Transverse colon (tissue), 4 donors: ENCODE measurements at regions not wholly inside any gene's neighbourhood (a gene's known extent, or its start where the extent isn't known, plus 50 kb on each side); places are given as distances from the start of the nearest gene placed in this dataset.

Experiments used
- DNase-seq: peaks from one replicate; pipeline ENCODE4 v3.0.0-alpha.2; 2019
- H3K27ac ChIP-seq, 4 donors: fragments of 200-600 bp; sonication (generic); 2 replicates each; pipeline ENCODE4 v1.5.1; 2016 to 2018; ENCODE audit warnings: inconsistent platforms in 4 of 4
- H3K27me3 ChIP-seq: fragments of 200-600 bp; sonication (generic); 2 replicates; pipeline ENCODE4 v1.5.1; 2017; ENCODE audit warnings: inconsistent platforms
- H3K36me3 ChIP-seq, 4 donors: fragments of 200-600 bp; sonication (generic); 2 replicates each; pipeline ENCODE4 v1.5.1; 2017 to 2019; ENCODE audit warnings: inconsistent platforms in 4 of 4
- H3K4me1 ChIP-seq, 4 donors: fragments of 200-600 bp; sonication (generic); 2 replicates each; pipeline ENCODE4 v1.5.1; 2017 to 2020; ENCODE audit warnings: inconsistent platforms in 4 of 4
- H3K4me3 ChIP-seq, 4 donors: fragments of 200-600 bp; sonication (generic); 1 replicate in 1 of 4; 2 replicates in 3 of 4; pipeline versions ENCODE4 v1.5.1 to v1.6.1; 2017 to 2019; ENCODE audit warnings: inconsistent platforms in 4 of 4
- H3K9me3 ChIP-seq, 2 donors: fragments of 200-600 bp; sonication (generic); 2 replicates each; pipeline ENCODE4 v1.5.1; 2017 to 2019; ENCODE audit warnings: inconsistent platforms in 2 of 2
- EP300 ChIP-seq: sonication (generic); formaldehyde crosslinking; IDR thresholded peaks from one replicate; pipeline ENCODE4 v1.6.1; 2017; ENCODE audit warnings: antibody characterized with exemption, low read depth
- POLR2A ChIP-seq: fragments of 450-650 bp; IDR thresholded peaks from one replicate; pipeline ENCODE4 v1.6.1; 2016; ENCODE audit warnings: antibody characterized with exemption, mild to moderate bottlenecking, moderate library complexity
- POLR2AphosphoS5 ChIP-seq, 3 donors: sonication (generic); formaldehyde crosslinking; IDR thresholded peaks; one replicate each; pipeline ENCODE4 v1.6.1; 2016; ENCODE audit warnings: antibody characterized with exemption in 3 of 3
- WGBS, 2 donors: methylation state at CpG; one replicate each; pipeline ENCODE4 v1.1.5; 2018; ENCODE audit warnings: low coverage in 1 of 2; 5-methylcytosine and 5-hydroxymethylcytosine counted together
- in situ Hi-C, 4 donors: fragments of 200-750 bp; cut with MboI; loops; one replicate each; pipeline versions ENCODE4 v1.15.0 to v1.15.1; 2017; ENCODE audit warnings: low sequenced_read_pairs in 3 of 4, low pct_ligation_motif_present in 1 of 4, low pct_unique_long_range_greater_than_20kb in 1 of 4
- intact Hi-C: fragments of 100-400 bp; cut with DNase I; formaldehyde crosslinking; loops from one replicate; pipeline ENCODE4 v1.15.1; 2023; ENCODE audit warnings: low total_unique reads
- TF ChIP-seq, protein P1 (sequence below), 5 experiments: fragments of 200-600 bp in 3 of 5; fragments of 450-650 bp in 2 of 5; sonication (generic) in 3 of 5; IDR thresholded peaks; 1 replicate in 2 of 5; 2 replicates in 3 of 5; pipeline ENCODE4 v1.5.1; 2016 to 2017; ENCODE audit warnings: antibody characterized with exemption in 5 of 5, inconsistent platforms in 3 of 5, mild to moderate bottlenecking in 2 of 5, moderate library complexity in 1 of 5

DNA sequence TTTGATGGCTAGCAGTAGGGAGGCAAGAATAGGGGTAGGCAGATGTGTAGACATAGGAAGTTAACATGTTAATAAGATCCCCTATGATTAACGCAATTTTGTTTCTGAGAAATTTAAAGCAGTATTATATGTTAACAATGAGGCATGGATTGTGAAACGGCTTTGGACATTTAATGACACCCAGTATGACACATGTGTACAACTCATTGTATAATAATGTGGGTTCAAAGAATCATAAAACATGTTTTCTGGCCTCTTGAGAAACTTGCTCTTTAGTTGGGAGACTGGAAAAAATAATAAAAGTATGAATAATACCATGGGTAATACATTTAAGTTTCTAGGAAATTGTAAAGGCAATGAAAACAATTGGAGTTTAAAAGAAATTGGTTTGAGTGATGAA lies 332.1 kb upstream of the CDH20 start:
- Histone ChIP-seq H3K4me1 (no peaks in the 10 kb centered on the region), H3K4me3 (no peak overlapping the region), H3K36me3 (no peaks in the 10 kb centered on the region), H3K27me3 (no peaks in the 10 kb centered on the region), H3K9me3 (no peaks in the 10 kb centered on the region), H3K27ac (no peak overlapping the region)
- DNase-seq: no peak
- intact Hi-C loops (no loop called here), in situ Hi-C loops (no loop called here)
- TF ChIP-seq, protein P1, sequence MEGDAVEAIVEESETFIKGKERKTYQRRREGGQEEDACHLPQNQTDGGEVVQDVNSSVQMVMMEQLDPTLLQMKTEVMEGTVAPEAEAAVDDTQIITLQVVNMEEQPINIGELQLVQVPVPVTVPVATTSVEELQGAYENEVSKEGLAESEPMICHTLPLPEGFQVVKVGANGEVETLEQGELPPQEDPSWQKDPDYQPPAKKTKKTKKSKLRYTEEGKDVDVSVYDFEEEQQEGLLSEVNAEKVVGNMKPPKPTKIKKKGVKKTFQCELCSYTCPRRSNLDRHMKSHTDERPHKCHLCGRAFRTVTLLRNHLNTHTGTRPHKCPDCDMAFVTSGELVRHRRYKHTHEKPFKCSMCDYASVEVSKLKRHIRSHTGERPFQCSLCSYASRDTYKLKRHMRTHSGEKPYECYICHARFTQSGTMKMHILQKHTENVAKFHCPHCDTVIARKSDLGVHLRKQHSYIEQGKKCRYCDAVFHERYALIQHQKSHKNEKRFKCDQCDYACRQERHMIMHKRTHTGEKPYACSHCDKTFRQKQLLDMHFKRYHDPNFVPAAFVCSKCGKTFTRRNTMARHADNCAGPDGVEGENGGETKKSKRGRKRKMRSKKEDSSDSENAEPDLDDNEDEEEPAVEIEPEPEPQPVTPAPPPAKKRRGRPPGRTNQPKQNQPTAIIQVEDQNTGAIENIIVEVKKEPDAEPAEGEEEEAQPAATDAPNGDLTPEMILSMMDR (IDR thresholded peaks at IDR 0.05): no peak
- no peak for TF ChIP-seq POLR2A
- no peak for TF ChIP-seq EP300
- TF ChIP-seq POLR2AphosphoS5 (IDR thresholded peaks at IDR 0.05): no peak
- 69 to 74% methylated on average over 2 of the region's 2 CpGs for WGBS, 2 donors

DNA sequence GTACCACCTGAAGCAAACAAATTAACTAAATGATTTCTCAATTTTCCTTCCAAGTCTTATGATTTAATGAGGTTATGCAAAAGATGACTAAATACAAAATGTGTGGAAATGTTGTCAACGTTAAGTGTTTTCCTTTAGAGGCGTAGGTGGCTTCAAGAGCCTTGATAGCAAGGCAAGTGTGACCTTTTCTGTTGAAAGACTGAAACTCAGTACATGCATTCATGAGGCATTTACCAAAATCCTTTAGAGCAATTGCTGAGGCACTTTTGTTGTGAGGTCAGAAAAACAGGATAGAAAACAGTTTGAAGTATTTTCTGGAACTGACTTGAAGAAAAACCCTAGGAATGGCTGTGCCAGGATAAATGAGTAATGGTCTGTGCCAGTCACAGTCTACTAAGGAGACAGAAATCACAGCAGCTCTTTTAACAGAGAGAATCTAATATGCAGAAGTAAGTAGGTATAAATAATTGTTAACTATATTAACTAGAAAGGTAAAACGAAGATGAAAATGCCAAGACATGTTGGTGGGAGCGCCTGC lies 326.5 kb upstream of the CDH20 start:
- Histone ChIP-seq H3K27ac (no peak overlapping the region), H3K4me1 (no peaks in the 10 kb centered on the region), H3K36me3 (no peaks in the 10 kb centered on the region), H3K9me3 (no peaks in the 10 kb centered on the region), H3K4me3 (no peak overlapping the region), H3K27me3 (no peaks in the 10 kb centered on the region)
- in situ Hi-C loops: no loop called here
- DNase-seq: no peak
- 40 to 77% methylated on average over 1 to 4 of the region's 4 CpGs for WGBS, 2 donors
- intact Hi-C loops: no loop called here
- TF ChIP-seq POLR2AphosphoS5 (IDR thresholded peaks at IDR 0.05): no peak
- TF ChIP-seq POLR2A: no peak
- no peak for TF ChIP-seq EP300
- TF ChIP-seq, protein P1 (IDR thresholded peaks at IDR 0.05): no peak

DNA sequence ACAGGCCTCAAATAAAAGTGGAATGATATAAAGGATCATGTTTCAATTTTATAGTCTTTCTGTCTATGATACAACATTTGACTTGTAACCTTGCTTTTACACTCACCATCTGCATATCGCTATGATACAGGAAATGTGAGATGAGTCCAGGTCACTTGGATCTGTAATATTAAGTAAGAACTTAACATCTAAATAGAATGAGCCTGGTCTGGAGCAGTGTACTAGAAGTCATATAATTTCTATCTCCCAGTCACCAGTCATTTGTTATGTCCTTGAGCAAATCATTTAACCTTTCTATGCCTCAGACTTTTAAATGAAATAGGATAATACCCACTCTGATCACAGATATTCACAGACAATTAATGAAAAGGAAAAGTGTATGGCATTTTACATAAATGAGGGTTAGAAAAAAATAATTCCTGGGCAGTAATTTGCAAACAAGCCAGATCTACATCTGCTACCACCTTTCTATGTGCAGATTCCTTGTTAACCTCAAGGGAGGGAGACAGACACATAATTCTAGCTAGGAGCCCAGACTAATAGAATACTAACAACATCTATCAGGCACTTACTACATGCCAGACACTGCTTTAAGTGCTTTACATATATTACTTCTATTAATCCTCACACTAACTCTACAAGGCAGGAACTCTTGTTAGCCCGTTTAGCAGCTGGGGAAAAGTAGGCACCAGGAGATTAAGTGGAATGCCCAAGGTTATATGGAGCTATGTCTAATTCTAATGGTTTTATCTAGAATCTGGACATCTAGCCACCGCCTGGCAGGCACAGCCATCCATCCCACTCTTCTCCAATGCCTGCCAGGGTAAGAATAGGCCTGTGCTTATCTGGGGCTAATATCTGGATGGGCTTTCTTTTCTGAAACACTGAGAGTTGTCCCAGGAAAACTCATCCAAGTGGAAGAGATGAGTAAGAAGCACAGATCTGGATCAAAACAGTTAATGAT lies 313.6 kb upstream of the CDH20 start:
- Histone ChIP-seq H3K4me3 (no peak overlapping the region), H3K9me3 (no peaks in the 10 kb centered on the region), H3K27me3 (no peaks in the 10 kb centered on the region), H3K36me3 (no peaks in the 10 kb centered on the region), H3K27ac (no peak overlapping the region), H3K4me1 (no peaks in the 10 kb centered on the region)
- in situ Hi-C loops (no loop called here), intact Hi-C loops (no loop called here)
- no peak for DNase-seq
- 54 to 65% methylated on average over 2 to 3 of the region's 3 CpGs for WGBS, 2 donors
- TF ChIP-seq, protein P1 (IDR thresholded peaks at IDR 0.05): no peak
- TF ChIP-seq POLR2AphosphoS5 (IDR thresholded peaks at IDR 0.05): no peak

DNA sequence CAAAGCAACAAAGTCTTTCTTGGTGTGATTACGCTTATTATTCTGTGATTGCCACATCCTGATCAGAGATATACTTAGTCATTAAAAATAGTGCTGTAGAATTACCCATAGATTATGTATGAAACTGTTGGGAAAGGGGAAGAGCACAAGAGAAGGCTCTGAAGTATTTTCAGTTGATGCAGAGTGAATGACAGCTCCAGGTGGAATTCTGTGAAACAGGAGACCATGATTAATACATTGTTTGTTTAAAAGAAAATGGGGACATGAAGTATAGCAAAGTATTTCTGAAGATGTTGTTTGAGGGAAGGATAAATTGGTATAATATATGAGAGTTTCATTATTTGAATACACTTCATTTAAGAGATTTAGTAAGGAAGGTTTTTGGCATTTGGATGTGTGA lies 307.6 kb upstream of the CDH20 start:
- no peaks in the 10 kb centered on the region for H3K4me1 ChIP-seq
- WGBS, 2 donors: 79 to 100% methylated on average over 1 of the region's 1 CpG
- intact Hi-C loops: no loop called here
- TF ChIP-seq, protein P1 (IDR thresholded peaks at IDR 0.05): no peak
- TF ChIP-seq POLR2AphosphoS5 (IDR thresholded peaks at IDR 0.05): no peak
- TF ChIP-seq POLR2A: no peak
- no peak for TF ChIP-seq EP300
- no peak for DNase-seq
- H3K27ac ChIP-seq: no peak overlapping the region
- no peaks in the 10 kb centered on the region for H3K9me3 ChIP-seq
- H3K27me3 ChIP-seq: no peaks in the 10 kb centered on the region
- H3K4me3 ChIP-seq: no peak overlapping the region
- in situ Hi-C loops: no loop called here
- no peaks in the 10 kb centered on the region for H3K36me3 ChIP-seq
